HG03064 (cell line): ENCODE measurements at regions not wholly inside any gene's neighbourhood (a gene's known extent, or its start where the extent isn't known, plus 50 kb on each side); places are given as distances from the start of the nearest gene placed in this dataset.

ENCODE experiments used
- ATAC-seq: cut with Tn5 transposase; IDR thresholded peaks from one replicate; pipeline ENCODE4 v1.9.1; 2021; ENCODE audit warnings: low read depth; ENCODE audit not compliant: unreplicated experiment

- no peak for ATAC-seq
Observed at GRCh38 chr11:15912825-15913224, 443.5 kb downstream of the SOX6 start.

GRCh38 chr11:15913261-15913660 is 443.1 kb downstream of the SOX6 start:
- no peak for ATAC-seq
